ENCODE measurements at regions not wholly inside any gene's neighbourhood (a gene's known extent, or its start where the extent isn't known, plus 50 kb on each side); places are given as distances from the start of the nearest gene placed in this dataset.

DNA sequence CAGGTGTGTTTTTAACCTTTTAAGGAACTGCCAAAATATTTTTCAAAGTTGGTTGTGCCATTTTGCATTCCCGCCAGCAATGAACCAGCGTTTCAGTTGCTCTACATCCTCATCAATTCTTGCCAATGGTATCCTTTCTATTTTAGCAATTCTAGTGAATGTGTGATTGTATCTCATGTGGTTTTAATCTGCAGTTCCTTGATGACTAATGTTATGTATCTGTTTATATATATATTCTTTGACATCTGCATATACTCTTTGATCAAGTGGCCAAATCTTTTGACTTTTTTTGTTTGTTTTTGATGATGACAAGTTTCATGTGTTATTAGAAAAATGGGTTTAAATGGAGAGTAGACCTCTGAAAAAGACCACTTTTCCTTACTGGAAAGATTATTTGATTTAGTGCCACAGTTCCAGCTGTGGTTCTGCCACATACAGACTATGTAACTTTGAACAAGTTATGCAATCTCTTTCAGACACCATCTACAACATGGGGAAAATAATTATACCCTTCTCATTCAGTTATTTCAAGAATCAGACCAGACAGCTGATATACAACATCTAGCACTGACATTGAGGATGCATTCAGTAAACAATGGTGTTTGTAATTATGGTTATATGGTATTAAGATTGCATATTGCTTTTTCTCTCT is 146.3 kb upstream of the CNOT2 start:
- H3K4me3 ChIP-seq (ENCODE audit: low read depth, low read length) = no peak overlapping the region
- in situ Hi-C loops (cut with HindIII; ENCODE audit: low sequenced_read_pairs) = no loop called here
- TF ChIP-seq CTCF (IDR thresholded peaks at IDR 0.05; ENCODE audit: low read depth, low read length) = no peak
- DNase-seq (ENCODE audit: low read depth, low spot score) = no peak

- DNase-seq (ENCODE audit: low read depth, low spot score) = no peak
- no peak overlapping the region for H3K4me3 ChIP-seq (ENCODE audit: low read depth, low read length)
- in situ Hi-C loops (cut with HindIII; ENCODE audit: low sequenced_read_pairs) = no loop called here
- no peak for TF ChIP-seq CTCF (IDR thresholded peaks at IDR 0.05; ENCODE audit: low read depth, low read length)
Observed at GRCh38 chr12:70101064-70101463, 142.2 kb upstream of the CNOT2 start.

DNA sequence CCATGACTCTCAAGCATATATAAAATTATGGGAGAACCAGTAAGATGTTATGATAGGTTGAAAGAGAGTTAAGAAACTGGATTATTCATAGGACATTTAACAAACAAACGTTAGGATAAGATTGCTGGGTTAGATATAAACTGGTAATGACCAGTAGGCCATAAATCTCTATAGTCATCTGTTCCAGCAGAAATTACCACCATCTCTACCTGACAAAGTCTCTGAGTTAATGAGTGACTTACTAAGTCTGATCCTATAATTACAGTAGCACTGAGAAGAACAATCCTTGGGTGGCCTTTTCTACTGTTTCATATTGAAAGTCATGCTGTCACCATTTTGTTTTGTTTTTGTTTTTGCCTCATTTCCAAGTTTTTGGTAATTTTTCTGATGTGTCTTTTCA is 136.9 kb upstream of the CNOT2 start:
- DNase-seq (ENCODE audit: low read depth, low spot score) = no peak
- TF ChIP-seq CTCF (IDR thresholded peaks at IDR 0.05; ENCODE audit: low read depth, low read length) = no peak
- in situ Hi-C loops (cut with HindIII; ENCODE audit: low sequenced_read_pairs) = no loop called here
- no peak overlapping the region for H3K4me3 ChIP-seq (ENCODE audit: low read depth, low read length)

- no peak for TF ChIP-seq CTCF (IDR thresholded peaks at IDR 0.05; ENCODE audit: low read depth, low read length)
- no peak overlapping the region for H3K4me3 ChIP-seq (ENCODE audit: low read depth, low read length)
- in situ Hi-C loops (cut with HindIII; ENCODE audit: low sequenced_read_pairs) = no loop called here
- DNase-seq (ENCODE audit: low read depth, low spot score) = no peak
Observed at GRCh38 chr12:70110085-70110484, 133.1 kb upstream of the CNOT2 start.

- no peak for TF ChIP-seq CTCF (IDR thresholded peaks at IDR 0.05; ENCODE audit: low read depth, low read length)
- DNase-seq (ENCODE audit: low read depth, low spot score) = no peak
- no peak overlapping the region for H3K4me3 ChIP-seq (ENCODE audit: low read depth, low read length)
- in situ Hi-C loops (cut with HindIII; ENCODE audit: low sequenced_read_pairs) = no loop called here
Observed at GRCh38 chr12:70117670-70118069, 125.6 kb upstream of the CNOT2 start.

- in situ Hi-C loops (cut with HindIII; ENCODE audit: low sequenced_read_pairs) = no loop called here
- no peak for DNase-seq (ENCODE audit: low read depth, low spot score)
- no peak for TF ChIP-seq CTCF (IDR thresholded peaks at IDR 0.05; ENCODE audit: low read depth, low read length)
- H3K4me3 ChIP-seq (ENCODE audit: low read depth, low read length) = no peak overlapping the region
Observed at GRCh38 chr12:70120970-70121369, 122.3 kb upstream of the CNOT2 start.

DNA sequence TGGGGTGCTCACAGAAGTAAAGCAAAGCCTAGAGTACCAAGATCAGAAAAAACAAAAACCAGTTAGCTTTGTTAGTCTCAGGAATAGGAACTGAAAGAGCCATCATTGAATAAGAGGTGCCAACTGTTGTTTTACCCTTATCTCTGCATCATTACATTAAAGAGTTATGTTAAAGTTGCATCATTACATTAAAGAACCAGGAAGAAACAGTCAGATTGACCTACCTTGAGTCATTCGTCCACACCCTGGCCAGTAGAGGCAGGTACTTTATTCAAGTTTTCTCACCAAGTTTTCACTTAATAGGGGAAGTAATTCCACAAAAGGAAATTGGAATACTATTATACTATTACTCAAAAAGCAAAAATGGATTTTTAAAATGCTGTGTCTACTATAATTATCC is 121.7 kb upstream of the CNOT2 start:
- in situ Hi-C loops (cut with HindIII; ENCODE audit: low sequenced_read_pairs) = no loop called here
- no peak overlapping the region for H3K4me3 ChIP-seq (ENCODE audit: low read depth, low read length)
- no peak for TF ChIP-seq CTCF (IDR thresholded peaks at IDR 0.05; ENCODE audit: low read depth, low read length)
- no peak for DNase-seq (ENCODE audit: low read depth, low spot score)
